GM12878 (cell line): ENCODE measurements at regions not wholly inside any gene's neighbourhood (a gene's known extent, or its start where the extent isn't known, plus 50 kb on each side); places are given as distances from the start of the nearest gene placed in this dataset.

Source experiments
- ATAC-seq: fragments of 200-7000 bp; cut with Tn5 transposase; 3 replicates; pipeline ENCODE4 v1.9.1; 2020; ENCODE audit warnings: mild to moderate bottlenecking, moderate library complexity
- BruUV-seq: library from RNA; stranded (reverse); fragments of 400-500 nt; replicated peaks from 2 replicates; lab custom pipeline; 2021; lab: Mats Ljungman, UMichigan
- CTCF ChIA-PET: fragments of 300-600 bp; sonication (Branson Sonifier 250); formaldehyde crosslinking; extraction: SDS; loops from one replicate; lab custom pipeline; 2021; ENCODE audit warnings: inconsistent platforms; lab: Yijun Ruan, JAX
- POLR2A ChIA-PET: fragments of 350-600 bp; formaldehyde crosslinking; extraction: SDS; loops from one replicate; lab custom pipeline; 2021; ENCODE audit warnings: inconsistent platforms; lab: Charles Lee
- RAD21 ChIA-PET: fragments of 300-600 bp; sonication (Branson Sonifier 250); formaldehyde crosslinking; loops from one replicate; lab custom pipeline; 2023; ENCODE audit warnings: antibody characterized with exemption; ENCODE audit not compliant: unreplicated experiment; lab: Charles Lee
- SMC1A ChIA-PET: fragments of 300-600 bp; sonication (Branson Sonifier 250); formaldehyde crosslinking; loops from one replicate; lab custom pipeline; 2023; ENCODE audit not compliant: unreplicated experiment, uncharacterized antibody; lab: Charles Lee
- DNase-seq: peaks from one replicate; pipeline ENCODE4 v3.0.0-alpha.2; 2011; ENCODE audit warnings: low read depth, low spot score
- FAIRE-seq: peaks from 3 replicates; lab custom pipeline; 2011; peaks lifted over from hg19 to GRCh38; lab: Jason Lieb, UNC
- H2AFZ ChIP-seq: 2 replicates; pipeline ENCODE4 v1.6.0; 2011; ENCODE audit warnings: low read depth, low read length, control low read depth; ENCODE audit not compliant: control insufficient read depth
- H3K27ac ChIP-seq: 2 replicates; pipeline ENCODE4 v1.5.1; 2011; ENCODE audit warnings: control low read depth; ENCODE audit not compliant: control insufficient read depth, insufficient read depth
- H3K27me3 ChIP-seq, 2 experiments: replicated peaks in 1 of 2; 2 replicates each; pipeline versions ENCODE4 v1.6.0 to v1.6.1; 2011; ENCODE audit warnings: low read length in 1 of 2; ENCODE audit not compliant: control insufficient read depth in 2 of 2, insufficient read depth in 2 of 2
- H3K36me3 ChIP-seq, 2 experiments: 2 replicates each; pipeline ENCODE4 v1.5.1; 2011; ENCODE audit warnings: low read length in 1 of 2; ENCODE audit not compliant: control insufficient read depth in 2 of 2, insufficient read depth in 2 of 2
- H3K4me1 ChIP-seq: 2 replicates; pipeline ENCODE4 v1.6.1; 2011; ENCODE audit warnings: mild to moderate bottlenecking, low read length, moderate library complexity, mixed read lengths; ENCODE audit not compliant: control insufficient read depth, insufficient read depth
- H3K4me2 ChIP-seq: 2 replicates; pipeline ENCODE4 v1.6.0; 2011; ENCODE audit warnings: control low read depth; ENCODE audit not compliant: control insufficient read depth, insufficient read depth
- H3K4me3 ChIP-seq: fragments of 200-600 bp; sonication (generic); 2 replicates; pipeline ENCODE4 v1.5.1; 2016
- H3K79me2 ChIP-seq: 2 replicates; pipeline ENCODE4 v1.6.0; 2011; ENCODE audit warnings: low read length; ENCODE audit not compliant: control insufficient read depth, insufficient read depth
- H3K9ac ChIP-seq: 2 replicates; pipeline ENCODE4 v1.8.0; 2011; ENCODE audit warnings: low read length, control low read depth, mixed read lengths; ENCODE audit not compliant: control insufficient read depth, insufficient read depth
- H3K9me3 ChIP-seq: replicated peaks from 3 replicates; pipeline ENCODE4 v1.5.1; 2011; ENCODE audit warnings: mild to moderate bottlenecking, low read length; ENCODE audit not compliant: control insufficient read depth, insufficient read depth
- H4K20me1 ChIP-seq: 2 replicates; pipeline ENCODE4 v1.6.0; 2011; ENCODE audit not compliant: control insufficient read depth, insufficient read depth
- CBFB ChIP-seq: IDR thresholded peaks from 2 replicates; pipeline ENCODE4 v1.6.1; 2016; ENCODE audit warnings: antibody characterized with exemption, low read depth
- CEBPZ ChIP-seq: fragments of 150-350 bp; IDR thresholded peaks from 2 replicates; pipeline ENCODE4 v1.6.1; 2016; ENCODE audit warnings: low read depth, low read length
- CREB1 ChIP-seq: IDR thresholded peaks from 2 replicates; pipeline ENCODE4 v1.6.1; 2012; ENCODE audit warnings: low read depth, mild to moderate bottlenecking, inconsistent platforms
- CREM ChIP-seq: IDR thresholded peaks from 2 replicates; pipeline ENCODE4 v1.6.1; 2014; ENCODE audit warnings: antibody characterized with exemption, low read depth
- E2F4 ChIP-seq: IDR thresholded peaks from 2 replicates; pipeline ENCODE4 v1.6.1; 2012; ENCODE audit warnings: low read depth, low read length, improper control_type of control experiment
- E2F8 ChIP-seq: fragments of 450-650 bp; IDR thresholded peaks from 2 replicates; pipeline ENCODE4 v1.6.1; 2018; ENCODE audit warnings: mild to moderate bottlenecking, low read depth, moderate library complexity; ENCODE audit not compliant: partially characterized antibody
- HCFC1 ChIP-seq: fragments of 150-350 bp; IDR thresholded peaks from 2 replicates; pipeline ENCODE4 v1.6.1; 2014; ENCODE audit warnings: low read length
- HDAC6 ChIP-seq: fragments of 200-600 bp; sonication (generic); IDR thresholded peaks from one replicate; pipeline ENCODE4 v1.8.0; 2017; ENCODE audit warnings: antibody characterized with exemption; ENCODE audit not compliant: unreplicated experiment
- IKZF1 ChIP-seq: fragments of 450-650 bp; conservative IDR thresholded peaks from 2 replicates; pipeline ENCODE4 v1.6.1; 2017; ENCODE audit warnings: antibody characterized with exemption, mild to moderate bottlenecking
- IRF5 ChIP-seq: fragments of 450-650 bp; IDR thresholded peaks from 2 replicates; pipeline ENCODE4 v1.6.1; 2017; ENCODE audit warnings: borderline replicate concordance
- KAT2A ChIP-seq: conservative IDR thresholded peaks from 2 replicates; pipeline ENCODE4 v1.6.1; 2011; ENCODE audit warnings: low read depth, low read length; ENCODE audit not compliant: control insufficient read depth
- MEF2A ChIP-seq: IDR thresholded peaks from 2 replicates; pipeline ENCODE4 v1.6.1; 2011; ENCODE audit warnings: low read depth, mild to moderate bottlenecking, low read length, moderate library complexity; ENCODE audit not compliant: insufficient read depth
- NFIC ChIP-seq: IDR thresholded peaks from 2 replicates; pipeline ENCODE4 v1.6.1; 2012; ENCODE audit warnings: low read depth, mild to moderate bottlenecking, inconsistent platforms, low read length, moderate library complexity
- SMAD5 ChIP-seq: IDR thresholded peaks from 2 replicates; pipeline ENCODE4 v1.6.1; 2016; ENCODE audit warnings: antibody characterized with exemption, low read depth
- ZBTB33 ChIP-seq: fragments of 450-650 bp; IDR thresholded peaks from 2 replicates; pipeline ENCODE4 v1.6.1; 2017; ENCODE audit warnings: mild to moderate bottlenecking
- in situ Hi-C: fragments of 300-500 bp; cut with MboI; formaldehyde crosslinking; loops from 9 replicates; pipeline ENCODE4 v1.14.3; 2018; ENCODE audit warnings: mixed read lengths
- intact Hi-C: fragments of 100-400 bp; cut with micrococcal nuclease; formaldehyde crosslinking; loops from one replicate; pipeline ENCODE4 v1.14.2; 2022; ENCODE audit not compliant: unreplicated experiment

- Histone ChIP-seq H2AFZ (no peak overlapping the region), H3K27ac (no peak overlapping the region), H3K9me3 (no peaks in the 10 kb centered on the region), H3K36me3 (no peaks in the 10 kb centered on the region), H3K4me2 (no peak overlapping the region), H3K79me2 (no peaks in the 10 kb centered on the region), H3K9ac (no peak overlapping the region), H4K20me1 (no peaks in the 10 kb centered on the region), H3K4me1 (peaks cover 3% of the 10 kb centered on the region; the same call in 1 of the 2 replicates), H3K4me3 (no peak overlapping the region), H3K27me3 (no peaks in the 10 kb centered on the region)
- intact Hi-C loops (no loop called here), in situ Hi-C loops (no loop called here)
- CTCF ChIA-PET = interaction anchor here (0.8 to 1.2 kb wide), 2 partner anchors 7 to 15 kb away, joined by 3 to 4 read pairs; no protein-coding TSS in a partner anchor
- no peak for FAIRE-seq
- RAD21 ChIA-PET = no interaction called here
- ATAC-seq = no peak
- BruUV-seq = no TSS peak
- DNase-seq = no peak
- SMC1A ChIA-PET = interaction anchor here (0.8 to 0.9 kb wide), 2 partner anchors 45 to 388 kb away, joined by 3 read pairs; no protein-coding TSS in a partner anchor
- POLR2A ChIA-PET = no interaction called here
- TF ChIP-seq HCFC1 (no peak), CREB1 (no peak), MEF2A (no peak), CREM (no peak), E2F8 (no peak), IRF5 (no peak), IKZF1 (no peak), E2F4 (no peak), KAT2A (no peak), SMAD5 (no peak), CEBPZ (no peak), CBFB (no peak), HDAC6 (no peak), ZBTB33 (no peak), NFIC (no peak)
Measured at GRCh38 chr2:37802899-37803379, 122.1 kb upstream of the RMDN2 start.
